ENCODE measurements at regions not wholly inside any gene's neighbourhood (a gene's known extent, or its start where the extent isn't known, plus 50 kb on each side); places are given as distances from the start of the nearest gene placed in this dataset.

- Histone ChIP-seq H3K9me3 (no peaks in the 10 kb centered on the region), H3K4me1 (replicated peaks) (no peaks in the 10 kb centered on the region), H3K27ac (no peak overlapping the region), H3K4me3 (no peak overlapping the region), H3K36me3 (no peaks in the 10 kb centered on the region), H3K27me3 (replicated peaks; ENCODE audit: insufficient read depth) (no peaks in the 10 kb centered on the region)
- intact Hi-C loops (cut with DNase I) = no loop called here
- TF ChIP-seq POLR2A (IDR thresholded peaks at IDR 0.05) (no peak), POLR2AphosphoS5 (IDR thresholded peaks at IDR 0.05) (no peak)
- TF ChIP-seq, protein P1, sequence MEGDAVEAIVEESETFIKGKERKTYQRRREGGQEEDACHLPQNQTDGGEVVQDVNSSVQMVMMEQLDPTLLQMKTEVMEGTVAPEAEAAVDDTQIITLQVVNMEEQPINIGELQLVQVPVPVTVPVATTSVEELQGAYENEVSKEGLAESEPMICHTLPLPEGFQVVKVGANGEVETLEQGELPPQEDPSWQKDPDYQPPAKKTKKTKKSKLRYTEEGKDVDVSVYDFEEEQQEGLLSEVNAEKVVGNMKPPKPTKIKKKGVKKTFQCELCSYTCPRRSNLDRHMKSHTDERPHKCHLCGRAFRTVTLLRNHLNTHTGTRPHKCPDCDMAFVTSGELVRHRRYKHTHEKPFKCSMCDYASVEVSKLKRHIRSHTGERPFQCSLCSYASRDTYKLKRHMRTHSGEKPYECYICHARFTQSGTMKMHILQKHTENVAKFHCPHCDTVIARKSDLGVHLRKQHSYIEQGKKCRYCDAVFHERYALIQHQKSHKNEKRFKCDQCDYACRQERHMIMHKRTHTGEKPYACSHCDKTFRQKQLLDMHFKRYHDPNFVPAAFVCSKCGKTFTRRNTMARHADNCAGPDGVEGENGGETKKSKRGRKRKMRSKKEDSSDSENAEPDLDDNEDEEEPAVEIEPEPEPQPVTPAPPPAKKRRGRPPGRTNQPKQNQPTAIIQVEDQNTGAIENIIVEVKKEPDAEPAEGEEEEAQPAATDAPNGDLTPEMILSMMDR (IDR thresholded peaks at IDR 0.05) = no peak
- WGBS = 98% methylated on average over 1 of the region's 1 CpG
- DNase-seq (ENCODE audit: low spot score) = no peak
These were observed 175.2 kb downstream of the FOXG1 start for GRCh38 chr14:28941758-28942157.

DNA sequence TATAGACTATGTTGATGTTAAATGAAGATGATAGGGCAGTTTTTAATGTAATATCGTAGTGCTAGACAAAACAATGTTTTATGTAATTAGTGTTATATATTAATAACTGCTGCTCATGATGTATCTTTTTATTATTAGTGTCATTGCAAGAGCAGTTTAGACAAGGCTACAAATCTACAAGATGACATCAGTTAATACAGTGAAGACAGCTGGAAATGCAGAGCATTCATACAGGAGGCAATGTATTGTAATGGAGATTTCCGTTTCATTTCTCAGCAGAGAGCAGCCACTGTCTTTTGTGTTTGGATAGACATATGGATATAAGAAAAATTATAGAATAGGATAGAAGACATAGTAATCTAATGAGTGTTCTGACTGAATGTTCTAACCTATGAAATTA lies 178.0 kb downstream of the FOXG1 start:
- intact Hi-C loops (cut with DNase I) = no loop called here
- no peak for TF ChIP-seq POLR2A (IDR thresholded peaks at IDR 0.05)
- TF ChIP-seq, protein P1 (IDR thresholded peaks at IDR 0.05) = no peak
- no peak for TF ChIP-seq POLR2AphosphoS5 (IDR thresholded peaks at IDR 0.05)
- Histone ChIP-seq H3K36me3 (no peaks in the 10 kb centered on the region), H3K9me3 (no peaks in the 10 kb centered on the region), H3K27me3 (replicated peaks; ENCODE audit: insufficient read depth) (no peaks in the 10 kb centered on the region), H3K27ac (no peak overlapping the region), H3K4me3 (no peak overlapping the region), H3K4me1 (replicated peaks) (no peaks in the 10 kb centered on the region)
- no peak for DNase-seq (ENCODE audit: low spot score)
- 87% methylated on average over 2 of the region's 2 CpGs for WGBS

DNA sequence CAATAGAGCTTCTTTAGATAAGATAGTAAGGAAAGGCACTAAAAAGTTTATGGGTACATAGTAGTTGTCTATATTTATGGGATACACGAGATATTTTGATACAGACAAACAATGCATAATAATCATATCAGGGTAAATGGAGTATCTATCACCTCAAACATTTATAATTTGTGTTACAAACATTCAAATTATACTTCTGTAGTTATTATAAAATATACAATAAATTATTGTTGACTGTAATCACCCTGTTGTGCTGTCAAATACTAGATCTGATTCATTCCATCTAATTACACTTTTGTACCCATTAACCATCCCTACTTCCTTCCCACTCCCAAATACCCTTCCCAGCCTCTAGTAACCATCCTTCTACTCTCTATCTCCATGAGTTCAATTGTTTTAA lies 179.7 kb downstream of the FOXG1 start:
- no peak for DNase-seq (ENCODE audit: low spot score)
- TF ChIP-seq POLR2A (IDR thresholded peaks at IDR 0.05) (no peak), POLR2AphosphoS5 (IDR thresholded peaks at IDR 0.05) (no peak)
- TF ChIP-seq, protein P1 (IDR thresholded peaks at IDR 0.05) = no peak
- Histone ChIP-seq H3K4me1 (replicated peaks) (no peaks in the 10 kb centered on the region), H3K9me3 (no peaks in the 10 kb centered on the region), H3K27ac (no peak overlapping the region), H3K36me3 (no peaks in the 10 kb centered on the region), H3K4me3 (no peak overlapping the region), H3K27me3 (replicated peaks; ENCODE audit: insufficient read depth) (no peaks in the 10 kb centered on the region)
- intact Hi-C loops (cut with DNase I) = no loop called here
- 31% methylated on average over 1 of the region's 1 CpG for WGBS

GRCh38 chr14:28949503-28949902 lies 182.9 kb downstream of the FOXG1 start:
- TF ChIP-seq, protein P1 (IDR thresholded peaks at IDR 0.05) = no peak
- TF ChIP-seq POLR2AphosphoS5 (IDR thresholded peaks at IDR 0.05) = peak; percentile 79
- no peak overlapping the region for H3K4me3 ChIP-seq
- 71% methylated on average over 2 of the region's 2 CpGs for WGBS
- intact Hi-C loops (cut with DNase I) = no loop called here
- no peaks in the 10 kb centered on the region for H3K27me3 ChIP-seq (replicated peaks; ENCODE audit: insufficient read depth)
- no peaks in the 10 kb centered on the region for H3K36me3 ChIP-seq
- H3K9me3 ChIP-seq = no peaks in the 10 kb centered on the region
- H3K4me1 ChIP-seq (replicated peaks) = no peaks in the 10 kb centered on the region
- H3K27ac ChIP-seq = no peak overlapping the region
- DNase-seq (ENCODE audit: low spot score) = peak; percentile 3

DNA sequence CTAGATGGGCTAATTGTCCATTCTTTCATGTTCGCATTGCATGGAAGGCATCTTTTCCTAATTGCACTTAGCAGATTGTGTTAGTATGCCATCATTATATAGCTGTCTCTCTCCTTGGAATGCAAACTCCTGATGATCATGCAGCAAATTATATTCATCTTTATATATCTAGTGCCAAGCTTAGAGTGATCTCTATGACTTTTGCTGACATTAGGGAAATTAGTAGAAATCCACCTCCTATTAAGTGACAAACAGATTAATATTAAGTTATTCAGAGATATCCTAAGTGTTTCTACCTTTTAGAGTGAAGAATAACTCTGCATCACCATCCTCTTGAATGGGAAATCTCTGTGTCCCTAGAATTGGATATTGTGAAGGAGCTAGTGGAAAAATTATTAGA lies 185.6 kb downstream of the FOXG1 start:
- no peaks in the 10 kb centered on the region for H3K36me3 ChIP-seq
- no peaks in the 10 kb centered on the region for H3K4me1 ChIP-seq (replicated peaks)
- intact Hi-C loops (cut with DNase I) = no loop called here
- no peak overlapping the region for H3K4me3 ChIP-seq
- H3K27me3 ChIP-seq (replicated peaks; ENCODE audit: insufficient read depth) = no peaks in the 10 kb centered on the region
- no peaks in the 10 kb centered on the region for H3K9me3 ChIP-seq
- WGBS = 92% methylated on average over 1 of the region's 1 CpG
- TF ChIP-seq, protein P1 (IDR thresholded peaks at IDR 0.05) = no peak
- TF ChIP-seq POLR2A (IDR thresholded peaks at IDR 0.05) = no peak
- no peak for TF ChIP-seq POLR2AphosphoS5 (IDR thresholded peaks at IDR 0.05)
- no peak overlapping the region for H3K27ac ChIP-seq
- no peak for DNase-seq (ENCODE audit: low spot score)
